Stomach (tissue), 8 donors: ENCODE measurements at regions not wholly inside any gene's neighbourhood (a gene's known extent, or its start where the extent isn't known, plus 50 kb on each side); places are given as distances from the start of the nearest gene placed in this dataset.

Experiments used
- DNase-seq, 2 donors: peaks; one replicate each; pipeline versions ENCODE4 v3.0.0 to v3.0.0-alpha.2; 2013 to 2019
- H3K27ac ChIP-seq, 5 donors: fragments of 200-600 bp in 4 of 5; sonication (generic) in 4 of 5; one replicate each; pipeline ENCODE4 v1.5.1; 2013 to 2019; ENCODE audit warnings: mild to moderate bottlenecking in 1 of 5, moderate library complexity in 1 of 5
- H3K27me3 ChIP-seq, 3 donors: fragments of 200-600 bp; sonication (generic); one replicate each; pipeline ENCODE4 v1.5.1; 2017 to 2019; ENCODE audit warnings: mixed run types in 1 of 3
- H3K36me3 ChIP-seq, 4 donors: fragments of 200-600 bp; sonication (generic); 1 replicate in 3 of 4; 2 replicates in 1 of 4; pipeline ENCODE4 v1.5.1; 2016 to 2019
- H3K4me1 ChIP-seq, 4 donors: fragments of 200-600 bp; sonication (generic); one replicate each; pipeline ENCODE4 v1.5.1; 2016 to 2019
- H3K4me3 ChIP-seq, 4 donors: fragments of 200-600 bp; sonication (generic) in 3 of 4; one replicate each; pipeline ENCODE4 v1.5.1; 2016 to 2019; ENCODE audit warnings: mild to moderate bottlenecking in 1 of 4
- H3K9me3 ChIP-seq, 4 donors: fragments of 200-600 bp; sonication (generic); one replicate each; pipeline ENCODE4 v1.5.1; 2016 to 2019
- CTCF ChIP-seq, 7 experiments: fragments of 450-650 bp in 4 of 7; fragments of 200-600 bp in 3 of 7; sonication (generic) in 3 of 7; IDR thresholded peaks; one replicate each; pipeline ENCODE4 v1.5.1; 2016 to 2019; ENCODE audit warnings: antibody characterized with exemption in 7 of 7, control low read depth in 2 of 7, mild to moderate bottlenecking in 1 of 7
- EP300 ChIP-seq: sonication (generic); formaldehyde crosslinking; IDR thresholded peaks from one replicate; pipeline ENCODE4 v1.6.1; 2017; ENCODE audit warnings: antibody characterized with exemption
- POLR2A ChIP-seq, 4 donors: fragments of 450-650 bp; IDR thresholded peaks; one replicate each; pipeline ENCODE4 v1.6.1; 2016; ENCODE audit warnings: antibody characterized with exemption in 4 of 4, control low read depth in 2 of 4, mild to moderate bottlenecking in 1 of 4, moderate library complexity in 1 of 4
- POLR2AphosphoS5 ChIP-seq, 3 donors: sonication (generic); formaldehyde crosslinking; IDR thresholded peaks; one replicate each; pipeline ENCODE4 v1.6.1; 2016; ENCODE audit warnings: antibody characterized with exemption in 3 of 3
- WGBS, 5 donors: extraction: QIAGEN DNeasy Blood & Tissue Kit in 3 of 5; methylation state at CpG; one replicate each; pipeline versions ENCODE4 v1.1.5 to v1.1.7; 2013 to 2018; 5-methylcytosine and 5-hydroxymethylcytosine counted together
- intact Hi-C: fragments of 100-400 bp; cut with DNase I; formaldehyde crosslinking; loops from one replicate; pipeline ENCODE4 v1.15.1; 2023; ENCODE audit warnings: low total_unique reads
- donor health status: healthy with polysubstance abuse.
- donor health status: Bipolar disorder and iron deficiency.
- donor health status: healthy.

DNA sequence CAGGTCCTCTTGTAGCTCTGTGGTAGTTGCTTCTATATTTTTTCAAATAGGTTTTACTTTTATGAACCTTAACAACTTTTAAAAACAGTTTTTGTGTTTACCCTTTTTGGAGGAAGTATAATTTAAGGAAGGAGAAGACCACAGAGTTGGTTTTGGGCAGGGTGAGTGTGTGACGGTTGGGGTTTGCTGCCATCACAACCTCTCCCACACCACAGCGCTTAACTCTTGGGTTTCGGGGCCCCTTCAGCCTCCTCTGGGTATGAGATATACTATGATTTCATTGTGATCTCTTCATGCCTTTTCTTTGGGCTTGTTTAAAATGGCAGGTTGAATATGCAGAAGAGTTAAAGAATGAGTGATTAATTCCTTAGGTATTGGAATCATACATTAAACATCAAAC lies 228.7 kb upstream of the CRY1 start:
- intact Hi-C loops = no loop called here
- H3K36me3 ChIP-seq = no peaks in the 10 kb centered on the region
- H3K4me3 ChIP-seq = no peak overlapping the region
- H3K9me3 ChIP-seq = no peaks in the 10 kb centered on the region
- WGBS, 5 donors = 64 to 79% (median 72%) methylated on average over 3 of the region's 3 CpGs
- TF ChIP-seq POLR2A (IDR thresholded peaks at IDR 0.05) = no peak
- TF ChIP-seq EP300 = no peak
- no peak for TF ChIP-seq CTCF (IDR thresholded peaks at IDR 0.05)
- TF ChIP-seq POLR2AphosphoS5 (IDR thresholded peaks at IDR 0.05) = no peak
- peaks cover 0 to 89% (median 47%) of the 10 kb centered on the region in 3 donors for H3K27me3 ChIP-seq
- peak in 1 of 2 donors; percentile 26 for DNase-seq
- peaks cover 34 to 43% (median 39%) of the 10 kb centered on the region in 4 donors for H3K4me1 ChIP-seq
- H3K27ac ChIP-seq = no peak overlapping the region

GRCh38 chr12:107325075-107325608 lies 231.8 kb upstream of the CRY1 start:
- DNase-seq = no peak
- Histone ChIP-seq H3K27ac (no peak overlapping the region), H3K4me1 (peaks cover 11 to 17% (median 13%) of the 10 kb centered on the region in 4 donors), H3K9me3 (no peaks in the 10 kb centered on the region), H3K27me3 (peaks cover 0 to 71% (median 21%) of the 10 kb centered on the region in 3 donors), H3K36me3 (no peaks in the 10 kb centered on the region), H3K4me3 (no peak overlapping the region)
- WGBS, 5 donors = 34 to 57% (median 38%) methylated on average over 2 of the region's 2 CpGs
- TF ChIP-seq POLR2AphosphoS5 (IDR thresholded peaks at IDR 0.05) (no peak), POLR2A (IDR thresholded peaks at IDR 0.05) (no peak), CTCF (IDR thresholded peaks at IDR 0.05) (no peak), EP300 (no peak)
- intact Hi-C loops = no loop called here

DNA sequence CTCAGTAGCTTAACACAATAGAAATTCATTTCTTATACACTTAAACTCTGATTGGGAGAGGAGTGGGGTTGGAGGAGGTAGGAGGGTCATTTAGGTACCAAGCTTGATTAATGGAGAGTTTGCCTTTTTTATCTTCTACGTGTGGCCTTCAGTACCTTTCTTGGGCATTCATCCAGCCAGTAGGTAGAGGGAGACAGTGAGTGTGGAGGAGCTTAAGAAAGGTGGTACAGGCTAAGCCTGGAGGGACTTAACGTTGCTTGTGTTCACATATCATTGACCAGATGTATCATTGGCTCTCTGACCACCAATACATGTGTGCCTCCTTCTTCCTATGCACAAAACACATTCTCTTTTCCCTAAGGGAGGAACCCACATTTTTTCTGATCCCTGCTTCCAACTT lies 232.9 kb upstream of the CRY1 start:
- Histone ChIP-seq H3K4me1 (peaks cover 0 to 6% (median 3%) of the 10 kb centered on the region in 4 donors), H3K36me3 (no peaks in the 10 kb centered on the region)

DNA sequence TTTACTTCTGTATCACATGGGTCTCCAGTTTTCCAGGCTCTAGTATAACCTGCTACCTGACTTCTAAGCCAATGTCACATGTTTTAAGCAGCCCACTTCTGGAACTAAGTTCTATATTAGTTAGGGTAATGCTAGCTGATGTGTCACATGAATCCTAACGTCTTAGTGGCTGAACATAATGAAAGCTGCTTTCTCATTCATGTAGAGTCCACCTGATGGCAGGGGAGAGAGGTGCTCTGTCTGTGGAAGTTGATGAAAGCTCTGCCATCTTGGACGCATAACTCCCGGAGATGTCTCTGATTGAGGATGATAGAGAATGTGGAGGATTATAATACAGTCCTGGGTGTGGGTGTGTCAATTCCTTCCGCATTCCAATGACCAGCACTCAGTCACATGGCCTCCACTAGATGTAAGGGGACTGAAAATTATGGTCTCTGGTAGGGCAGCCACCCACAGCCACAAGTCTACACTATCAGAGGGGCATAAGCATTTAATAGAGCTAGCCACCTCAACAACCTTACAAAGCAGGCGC lies 234.4 kb upstream of the CRY1 start:
- H3K4me3 ChIP-seq = no peak overlapping the region
- no peak for DNase-seq
- H3K27ac ChIP-seq = no peak overlapping the region
- H3K36me3 ChIP-seq = no peaks in the 10 kb centered on the region
- 60 to 83% (median 69%) methylated on average over 5 of the region's 5 CpGs for WGBS, 5 donors
- H3K27me3 ChIP-seq = peaks cover 0 to 62% (median 5%) of the 10 kb centered on the region in 3 donors
- TF ChIP-seq POLR2A (IDR thresholded peaks at IDR 0.05) = no peak
- no peak for TF ChIP-seq POLR2AphosphoS5 (IDR thresholded peaks at IDR 0.05)
- TF ChIP-seq EP300 = no peak
- no peak for TF ChIP-seq CTCF (IDR thresholded peaks at IDR 0.05)
- H3K9me3 ChIP-seq = no peaks in the 10 kb centered on the region
- intact Hi-C loops = no loop called here
- no peaks in the 10 kb centered on the region for H3K4me1 ChIP-seq

More for the DNA sequence above, 232.9 kb upstream of the CRY1 start:
- Histone ChIP-seq H3K9me3 (no peaks in the 10 kb centered on the region), H3K27ac (no peak overlapping the region), H3K4me3 (no peak overlapping the region), H3K27me3 (peaks cover 0 to 65% (median 10%) of the 10 kb centered on the region in 3 donors)
- DNase-seq = no peak
- 34 to 55% (median 38%) methylated on average over 2 of the region's 2 CpGs for WGBS, 5 donors
- intact Hi-C loops = no loop called here
- TF ChIP-seq CTCF (IDR thresholded peaks at IDR 0.05) (no peak), POLR2A (IDR thresholded peaks at IDR 0.05) (no peak), POLR2AphosphoS5 (IDR thresholded peaks at IDR 0.05) (no peak), EP300 (no peak)
